ENCODE measurements at regions not wholly inside any gene's neighbourhood (a gene's known extent, or its start where the extent isn't known, plus 50 kb on each side); places are given as distances from the start of the nearest gene placed in this dataset.

DNA sequence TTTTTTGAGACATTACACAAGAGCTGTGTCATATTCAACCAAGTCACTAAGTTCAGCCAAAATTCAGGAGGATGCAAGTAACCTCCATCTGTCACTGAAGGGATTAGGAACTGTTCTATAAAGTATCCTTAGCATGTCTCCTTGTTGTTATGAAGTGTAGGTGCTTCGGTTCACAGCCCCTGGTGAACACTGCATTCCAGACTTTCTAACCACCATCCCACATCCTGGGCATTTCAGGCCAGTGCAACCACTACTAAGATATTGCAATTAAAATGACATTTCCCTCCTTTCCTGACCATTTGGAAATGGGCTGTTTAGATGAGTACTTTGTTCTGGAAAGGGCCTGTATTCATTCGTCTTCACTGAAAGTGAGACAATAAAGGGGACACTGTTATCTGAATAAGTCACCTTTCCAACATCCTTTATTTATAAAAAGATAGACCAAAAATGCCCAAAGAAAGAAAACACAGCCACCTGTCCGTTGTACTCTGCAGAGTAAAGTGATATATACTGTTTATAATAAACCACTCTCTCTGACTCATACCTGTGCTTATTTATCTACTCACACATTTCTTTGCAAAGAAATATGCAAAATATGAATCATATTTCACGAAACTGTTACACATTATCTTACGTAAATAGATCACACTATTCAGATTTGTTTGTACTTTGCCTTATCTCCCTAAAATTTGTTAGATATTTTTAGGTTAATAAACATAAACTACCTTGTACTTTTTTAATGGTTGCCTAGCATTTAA lies 861.9 kb downstream of the CDH18 start (continued):
- TF ChIP-seq ZNF462 (CRISPR knock-in tag; IDR thresholded peaks at IDR 0.05), result no peak
- TF ChIP-seq ZNF331 (CRISPR knock-in tag; IDR thresholded peaks at IDR 0.05; ENCODE audit: low read depth), result no peak
- no peak for TF ChIP-seq ZNF114 (CRISPR knock-in tag; IDR thresholded peaks at IDR 0.05)
- TF ChIP-seq NANOG (IDR thresholded peaks at IDR 0.05; ENCODE audit: borderline replicate concordance), result no peak
- no peak for TF ChIP-seq EZH2 (IDR thresholded peaks at IDR 0.05; ENCODE audit: low read depth, unreplicated experiment)

DNA sequence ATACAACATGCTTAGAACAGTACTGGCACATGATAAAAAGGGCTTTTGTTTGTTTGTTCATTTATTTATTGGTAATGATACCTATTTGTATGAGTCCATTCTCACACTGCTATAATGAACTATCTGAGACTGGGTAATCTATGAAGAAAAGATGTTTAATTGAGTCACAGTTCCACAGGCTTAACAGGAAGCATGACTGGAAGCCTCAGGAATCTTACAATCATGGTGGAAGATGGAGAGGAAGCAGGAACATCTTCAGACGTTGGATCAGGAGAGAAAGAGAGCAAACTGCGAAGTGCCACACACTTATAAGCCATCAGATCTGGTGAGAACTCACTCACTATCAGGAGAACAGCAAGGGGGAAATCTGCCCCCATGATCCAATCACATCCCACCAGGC lies 847.7 kb downstream of the CDH18 start:
- H4K20me1 ChIP-seq (replicated peaks; ENCODE audit: insufficient read depth), result no peaks in the 10 kb centered on the region
- no peak overlapping the region for H3K4me2 ChIP-seq
- ATAC-seq, result no peak
- no peaks in the 10 kb centered on the region; the same call in 2 of the 3 replicates for H3K4me1 Mint-ChIP-seq
- H3K4me3 ChIP-seq, result no peak overlapping the region
- H2AFZ ChIP-seq, result no peak overlapping the region
- no peaks in the 10 kb centered on the region for H3K9me2 ChIP-seq (ENCODE audit: insufficient read depth)
- no peaks in the 10 kb centered on the region for H3F3A ChIP-seq (replicated peaks; ENCODE audit: low read depth)
- no peak for DNase-seq (ENCODE audit: low spot score)
- H3K4me1 ChIP-seq (ENCODE audit: insufficient read depth), result no peaks in the 10 kb centered on the region
- no peaks in the 10 kb centered on the region for H3K79me2 ChIP-seq (replicated peaks; ENCODE audit: insufficient read depth)
- no peaks in the 10 kb centered on the region for H3K27me3 Mint-ChIP-seq (ENCODE audit: insufficient read depth, low read depth, poor library complexity)
- no peak overlapping the region for H3K4me3 Mint-ChIP-seq
- no peak overlapping the region for H3K27ac Mint-ChIP-seq
- no peaks in the 10 kb centered on the region for H3K36me3 ChIP-seq (ENCODE audit: insufficient read depth)
- H3K27me3 ChIP-seq (ENCODE audit: insufficient read depth), result no peaks in the 10 kb centered on the region
- H3K36me3 Mint-ChIP-seq (ENCODE audit: low read depth), result no peaks in the 10 kb centered on the region
- no peaks in the 10 kb centered on the region for H3K9me3 Mint-ChIP-seq
- H3K27ac ChIP-seq (ENCODE audit: low read depth), result no peak overlapping the region
- TF ChIP-seq CREB1 (CRISPR knock-in tag; IDR thresholded peaks at IDR 0.05; ENCODE audit: low read depth) (no peak), ZNF331 (CRISPR knock-in tag; IDR thresholded peaks at IDR 0.05; ENCODE audit: low read depth) (no peak), ZNF114 (CRISPR knock-in tag; IDR thresholded peaks at IDR 0.05) (no peak), JUNB (IDR thresholded peaks at IDR 0.05; ENCODE audit: unreplicated experiment) (no peak), ZNF462 (CRISPR knock-in tag; IDR thresholded peaks at IDR 0.05) (no peak)
